Endodermal cell (in vitro differentiated cells): ENCODE measurements at regions not wholly inside any gene's neighbourhood (a gene's known extent, or its start where the extent isn't known, plus 50 kb on each side); places are given as distances from the start of the nearest gene placed in this dataset.
"Not testable (repeated sequence)": the region's sequence is repeated elsewhere in the genome, so short reads cannot be mapped to it uniquely, and the experiment has no call there.

Source experiments
- DNase-seq: peaks from one replicate; pipeline ENCODE4 v3.0.0-alpha.2; 2017
- H3K27ac ChIP-seq: 2 replicates; pipeline ENCODE4 v1.5.1; 2013; ENCODE audit warnings: mild to moderate bottlenecking, low read depth, low read length, moderate library complexity
- H3K27me3 ChIP-seq: 2 replicates; pipeline ENCODE4 v1.6.1; 2013; ENCODE audit warnings: mild to moderate bottlenecking, low read length, moderate library complexity; ENCODE audit not compliant: insufficient read depth, control insufficient read depth, poor library complexity, severe bottlenecking
- H3K36me3 ChIP-seq: 2 replicates; pipeline ENCODE4 v1.7.0; 2013; ENCODE audit warnings: mild to moderate bottlenecking, low read length, moderate library complexity; ENCODE audit not compliant: control insufficient read depth, insufficient read depth
- H3K4me1 ChIP-seq: one replicate; pipeline ENCODE4 v1.7.0; 2013; ENCODE audit warnings: low read length; ENCODE audit not compliant: control insufficient read depth, insufficient read depth
- H3K4me3 ChIP-seq: 2 replicates; pipeline ENCODE4 v1.5.1; 2013; ENCODE audit warnings: mild to moderate bottlenecking, low read length, moderate library complexity
- H3K9ac ChIP-seq: 2 replicates; pipeline ENCODE4 v1.6.1; 2013; ENCODE audit warnings: mild to moderate bottlenecking, low read length, moderate library complexity; ENCODE audit not compliant: poor library complexity, severe bottlenecking; ENCODE audit errors: extremely low read depth
- H3K9me3 ChIP-seq: 2 replicates; pipeline ENCODE4 v1.6.1; 2013; ENCODE audit warnings: mild to moderate bottlenecking, low read length, moderate library complexity; ENCODE audit not compliant: control insufficient read depth
- H3K27ac Mint-ChIP-seq: 2 replicates; pipeline ENCODE4 v1.8.0; 2020; ENCODE audit warnings: mixed read lengths
- H3K27me3 Mint-ChIP-seq: 2 replicates; pipeline ENCODE4 v1.8.0; 2021; ENCODE audit warnings: mild to moderate bottlenecking, mixed read lengths; ENCODE audit not compliant: insufficient read depth
- H3K36me3 Mint-ChIP-seq: 2 replicates; pipeline ENCODE4 v1.8.0; 2020; ENCODE audit warnings: low read depth, mixed read lengths
- H3K4me1 Mint-ChIP-seq: 2 replicates; pipeline ENCODE4 v1.8.0; 2020; ENCODE audit warnings: mixed read lengths
- H3K4me3 Mint-ChIP-seq: 2 replicates; pipeline ENCODE4 v1.8.0; 2020; ENCODE audit warnings: mild to moderate bottlenecking, moderate library complexity, mixed read lengths
- H3K9me3 Mint-ChIP-seq: 2 replicates; pipeline ENCODE4 v1.8.0; 2020; ENCODE audit warnings: mild to moderate bottlenecking, mixed read lengths
- CTCF ChIP-seq: fragments of 200-600 bp; sonication (generic); conservative IDR thresholded peaks from 2 replicates; pipeline ENCODE4 v1.5.0; 2021; ENCODE audit warnings: antibody characterized with exemption, mild to moderate bottlenecking
- WGBS, 2 experiments: methylation state at CpG; one replicate each; pipeline versions ENCODE4 v1.1.5 to v1.1.7; 2013; ENCODE audit warnings: missing lambda C conversion rate in 2 of 2, mixed read lengths in 1 of 2; ENCODE audit not compliant: insufficient coverage in 1 of 2, insufficient read length in 1 of 2; 5-methylcytosine and 5-hydroxymethylcytosine counted together

GRCh38 chr1:188642704-188643103 lies 1814.0 kb downstream of the PLA2G4A start:
- no peaks in the 10 kb centered on the region for H3K9me3 ChIP-seq
- no peaks in the 10 kb centered on the region for H3K27me3 ChIP-seq
- H3K27me3 Mint-ChIP-seq = no peaks in the 10 kb centered on the region
- H3K9me3 Mint-ChIP-seq = no peaks in the 10 kb centered on the region
- no peaks in the 10 kb centered on the region for H3K36me3 ChIP-seq
- no peak overlapping the region for H3K27ac Mint-ChIP-seq
- H3K36me3 Mint-ChIP-seq = no peaks in the 10 kb centered on the region
- 95 to 97% methylated on average over 3 to 5 of the region's 5 CpGs for WGBS, 2 experiments
- no peak overlapping the region for H3K27ac ChIP-seq
- H3K9ac ChIP-seq = no peak overlapping the region
- H3K4me1 ChIP-seq = no peaks in the 10 kb centered on the region
- DNase-seq = no peak
- TF ChIP-seq CTCF = no peak
- H3K4me3 ChIP-seq = no peak overlapping the region
- H3K4me3 Mint-ChIP-seq = no peak overlapping the region
- no peaks in the 10 kb centered on the region for H3K4me1 Mint-ChIP-seq

- Histone ChIP-seq H3K27ac (no peak overlapping the region), H3K9me3 (no peaks in the 10 kb centered on the region), H3K36me3 (no peaks in the 10 kb centered on the region), H3K27me3 (no peaks in the 10 kb centered on the region), H3K4me3 (no peak overlapping the region), H3K4me1 (no peaks in the 10 kb centered on the region), H3K9ac (no peak overlapping the region)
- Mint-ChIP-seq H3K4me1 (no peaks in the 10 kb centered on the region), H3K27ac (no peak overlapping the region), H3K9me3 (no peaks in the 10 kb centered on the region), H3K4me3 (no peak overlapping the region), H3K27me3 (no peaks in the 10 kb centered on the region), H3K36me3 (no peaks in the 10 kb centered on the region)
- no peak for TF ChIP-seq CTCF
- WGBS, 2 experiments = 96% methylated on average over 1 of the region's 1 CpG; no CpG with 5 or more reads in 1 of the 2 experiments
- DNase-seq = no peak
Measured at GRCh38 chr1:188652678-188653077, 1823.9 kb downstream of the PLA2G4A start.

DNA sequence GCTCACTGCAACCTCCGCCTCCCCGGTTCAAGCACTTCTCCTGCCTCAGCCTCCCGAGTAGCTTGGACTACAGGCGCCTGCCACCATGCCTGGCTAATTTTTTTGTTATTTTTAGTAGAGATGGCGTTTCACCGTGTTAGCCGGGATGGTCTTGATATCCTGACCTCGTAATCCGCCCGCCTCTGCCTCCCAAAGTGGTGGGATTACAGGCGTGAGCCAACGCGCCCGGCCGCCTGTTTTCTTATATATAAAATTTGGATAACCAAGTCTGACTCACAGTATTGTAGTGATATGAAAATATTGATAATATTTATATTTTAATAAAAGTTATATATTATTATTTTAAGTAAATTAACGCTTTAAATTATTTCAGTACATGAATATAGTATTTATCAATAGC lies 1821.7 kb downstream of the BRINP3 start:
- not testable (repeated sequence) for H3K36me3 Mint-ChIP-seq, H3K9ac ChIP-seq, H3K27me3 ChIP-seq, H3K9me3 ChIP-seq, H3K4me3 ChIP-seq, H3K4me3 Mint-ChIP-seq, H3K36me3 ChIP-seq, DNase-seq, H3K9me3 Mint-ChIP-seq, H3K27me3 Mint-ChIP-seq, H3K27ac ChIP-seq, H3K27ac Mint-ChIP-seq, H3K4me1 Mint-ChIP-seq, H3K4me1 ChIP-seq
- 70 to 97% methylated on average over 4 to 12 of the region's 16 CpGs for WGBS, 2 experiments

DNA sequence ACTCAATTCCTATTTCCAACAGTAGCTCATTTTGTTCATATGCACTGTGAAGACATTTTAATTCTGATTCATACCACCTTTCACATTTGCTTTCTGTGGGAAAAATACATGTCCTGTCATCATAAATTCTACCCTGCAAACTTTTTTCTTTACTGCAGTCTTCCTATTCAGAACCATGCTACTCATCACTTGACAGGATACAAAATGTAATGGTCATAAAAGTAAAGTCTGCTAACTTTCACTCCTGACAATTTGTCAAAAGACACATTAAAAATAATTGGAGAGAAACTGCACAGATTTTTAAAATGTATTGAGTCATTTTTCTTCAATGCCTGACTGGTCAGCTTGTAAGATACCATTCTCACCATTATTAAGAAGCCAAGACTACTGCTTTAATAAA lies 1817.1 kb downstream of the BRINP3 start:
- H3K4me3 ChIP-seq = no peak overlapping the region
- no peak for TF ChIP-seq CTCF
- H3K27ac ChIP-seq = no peak overlapping the region
- Mint-ChIP-seq H3K4me1 (no peaks in the 10 kb centered on the region), H3K4me3 (no peak overlapping the region), H3K9me3 (no peaks in the 10 kb centered on the region), H3K36me3 (no peaks in the 10 kb centered on the region), H3K27ac (no peak overlapping the region), H3K27me3 (no peaks in the 10 kb centered on the region)
- no peaks in the 10 kb centered on the region for H3K9me3 ChIP-seq
- H3K27me3 ChIP-seq = no peaks in the 10 kb centered on the region
- no peaks in the 10 kb centered on the region for H3K4me1 ChIP-seq
- no peak for DNase-seq
- no peak overlapping the region for H3K9ac ChIP-seq
- H3K36me3 ChIP-seq = no peaks in the 10 kb centered on the region
